Adrenal gland (tissue), 9 donors: ENCODE measurements at regions not wholly inside any gene's neighbourhood (a gene's known extent, or its start where the extent isn't known, plus 50 kb on each side); places are given as distances from the start of the nearest gene placed in this dataset.

Experiments used
- DNase-seq, 7 donors: peaks; one replicate each; pipeline ENCODE4 v3.0.0-alpha.2; 2019 to 2020
- H3K27ac ChIP-seq, 5 donors: fragments of 200-600 bp; sonication (generic) in 4 of 5; 1 replicate in 3 of 5; 2 replicates in 2 of 5; pipeline versions ENCODE4 v1.5.1 to v1.8.0; 2016 to 2020; ENCODE audit warnings: mild to moderate bottlenecking in 1 of 5
- H3K27me3 ChIP-seq: fragments of 200-600 bp; 2 replicates; pipeline ENCODE4 v1.8.0; 2021
- H3K36me3 ChIP-seq, 2 donors: fragments of 200-600 bp; replicated peaks in 1 of 2; 1 replicate in 1 of 2; 2 replicates in 1 of 2; pipeline versions ENCODE4 v1.5.1 to v1.8.0; 2018 to 2022
- H3K4me1 ChIP-seq, 2 donors: fragments of 200-600 bp; replicated peaks in 1 of 2; 1 replicate in 1 of 2; 2 replicates in 1 of 2; pipeline versions ENCODE4 v1.5.1 to v1.8.0; 2018 to 2021
- H3K4me3 ChIP-seq, 4 donors: fragments of 200-600 bp; sonication (generic) in 3 of 4; one replicate each; pipeline ENCODE4 v1.5.1; 2016 to 2018
- H3K9me3 ChIP-seq, 3 donors: fragments of 200-600 bp; sonication (generic) in 1 of 3; replicated peaks in 1 of 3; 1 replicate in 2 of 3; 2 replicates in 1 of 3; pipeline versions ENCODE4 v1.5.1 to v1.8.0; 2016 to 2021
- POLR2A ChIP-seq, 2 donors: fragments of 450-650 bp; IDR thresholded peaks; one replicate each; pipeline ENCODE4 v1.6.1; 2017; ENCODE audit warnings: antibody characterized with exemption in 2 of 2, mild to moderate bottlenecking in 2 of 2, moderate library complexity in 1 of 2
- WGBS, 4 donors: extraction: QIAGEN DNeasy Blood & Tissue Kit in 2 of 4; methylation state at CpG; one replicate each; pipeline versions ENCODE4 v1.1.5 to v1.1.7; 2013 to 2017; 5-methylcytosine and 5-hydroxymethylcytosine counted together
- intact Hi-C, 2 donors: fragments of 100-400 bp; cut with DNase I; formaldehyde crosslinking; loops; one replicate each; pipeline versions ENCODE4 v1.14.1 to v1.15.0; 2022 to 2023
- TF ChIP-seq, protein P1 (sequence below), 6 experiments: fragments of 450-650 bp in 4 of 6; fragments of 200-600 bp in 2 of 6; sonication (generic) in 1 of 6; IDR thresholded peaks; 1 replicate in 5 of 6; 2 replicates in 1 of 6; pipeline versions ENCODE4 v1.5.1 to v1.8.0; 2016 to 2021; ENCODE audit warnings: antibody characterized with exemption in 6 of 6, mild to moderate bottlenecking in 2 of 6, moderate library complexity in 1 of 6
- donor health status: healthy with polysubstance abuse.
- donor health status: Bipolar disorder and iron deficiency.
- donor health status: DM: yes; HTN: yes; CAD: no.
- donor health status: DM: no; HTN: no; CAD: no.
- donor health status: DM: no; HTN: no; CAD: no.

DNA sequence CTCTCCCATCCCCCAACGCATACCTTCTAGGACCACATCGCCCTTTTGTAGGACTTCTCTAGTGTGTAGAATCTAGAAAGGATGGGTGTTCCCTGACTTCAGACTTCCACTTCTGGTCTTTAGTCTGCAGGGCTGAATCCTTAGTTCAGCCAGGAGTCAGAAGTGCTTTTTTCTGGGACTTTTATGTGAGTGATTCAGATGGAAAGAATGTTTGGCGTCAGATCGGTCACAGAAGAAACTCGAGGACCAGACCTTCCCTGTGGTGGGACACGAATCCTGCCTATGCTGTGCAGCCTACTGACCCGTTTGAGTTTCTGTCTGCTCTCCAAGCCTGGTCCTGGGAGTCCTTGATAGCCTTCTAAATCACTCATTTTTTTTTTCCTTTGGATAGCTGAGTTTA lies 165.4 kb upstream of the SSTR1 start:
- intact Hi-C loops = no loop called here
- no peak overlapping the region for H3K4me3 ChIP-seq
- H3K9me3 ChIP-seq = no peaks in the 10 kb centered on the region
- TF ChIP-seq, protein P1, sequence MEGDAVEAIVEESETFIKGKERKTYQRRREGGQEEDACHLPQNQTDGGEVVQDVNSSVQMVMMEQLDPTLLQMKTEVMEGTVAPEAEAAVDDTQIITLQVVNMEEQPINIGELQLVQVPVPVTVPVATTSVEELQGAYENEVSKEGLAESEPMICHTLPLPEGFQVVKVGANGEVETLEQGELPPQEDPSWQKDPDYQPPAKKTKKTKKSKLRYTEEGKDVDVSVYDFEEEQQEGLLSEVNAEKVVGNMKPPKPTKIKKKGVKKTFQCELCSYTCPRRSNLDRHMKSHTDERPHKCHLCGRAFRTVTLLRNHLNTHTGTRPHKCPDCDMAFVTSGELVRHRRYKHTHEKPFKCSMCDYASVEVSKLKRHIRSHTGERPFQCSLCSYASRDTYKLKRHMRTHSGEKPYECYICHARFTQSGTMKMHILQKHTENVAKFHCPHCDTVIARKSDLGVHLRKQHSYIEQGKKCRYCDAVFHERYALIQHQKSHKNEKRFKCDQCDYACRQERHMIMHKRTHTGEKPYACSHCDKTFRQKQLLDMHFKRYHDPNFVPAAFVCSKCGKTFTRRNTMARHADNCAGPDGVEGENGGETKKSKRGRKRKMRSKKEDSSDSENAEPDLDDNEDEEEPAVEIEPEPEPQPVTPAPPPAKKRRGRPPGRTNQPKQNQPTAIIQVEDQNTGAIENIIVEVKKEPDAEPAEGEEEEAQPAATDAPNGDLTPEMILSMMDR (IDR thresholded peaks at IDR 0.05) = no peak
- TF ChIP-seq POLR2A (IDR thresholded peaks at IDR 0.05) = no peak
- no peaks in the 10 kb centered on the region for H3K4me1 ChIP-seq
- DNase-seq = peak in 3 of 7 donors; percentile 24 to 31 (median 28)
- no peaks in the 10 kb centered on the region for H3K27me3 ChIP-seq
- WGBS, 4 donors = 38 to 47% (median 43%) methylated on average over 7 of the region's 7 CpGs
- no peak overlapping the region for H3K27ac ChIP-seq
- H3K36me3 ChIP-seq = no peaks in the 10 kb centered on the region

DNA sequence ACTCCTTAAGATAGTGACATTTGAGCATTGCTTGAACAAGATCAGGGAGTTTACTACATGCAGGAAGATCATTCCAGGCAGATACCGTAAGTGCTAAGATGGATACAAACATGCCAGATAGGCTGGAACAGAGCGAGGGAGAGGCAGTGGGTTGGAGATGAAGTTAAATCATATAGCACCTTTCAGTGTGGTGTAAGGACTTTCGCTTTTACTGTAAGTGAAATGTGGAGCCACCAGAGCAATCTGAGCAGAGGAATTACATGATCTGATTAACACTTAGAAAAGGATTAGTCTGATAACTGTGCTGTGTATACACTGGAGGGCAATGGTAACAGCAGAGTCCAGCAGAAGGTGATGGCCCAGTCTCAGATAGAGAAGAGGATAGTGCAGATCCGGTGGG lies 163.0 kb upstream of the SSTR1 start:
- Histone ChIP-seq H3K27ac (no peak overlapping the region), H3K36me3 (no peaks in the 10 kb centered on the region), H3K4me1 (no peaks in the 10 kb centered on the region), H3K4me3 (no peak overlapping the region), H3K9me3 (no peaks in the 10 kb centered on the region), H3K27me3 (no peaks in the 10 kb centered on the region)
- no peak for DNase-seq
- intact Hi-C loops = no loop called here
- 85 to 94% (median 89%) methylated on average over 4 of the region's 4 CpGs for WGBS, 4 donors
- TF ChIP-seq, protein P1 (IDR thresholded peaks at IDR 0.05) = no peak
- TF ChIP-seq POLR2A (IDR thresholded peaks at IDR 0.05) = no peak

DNA sequence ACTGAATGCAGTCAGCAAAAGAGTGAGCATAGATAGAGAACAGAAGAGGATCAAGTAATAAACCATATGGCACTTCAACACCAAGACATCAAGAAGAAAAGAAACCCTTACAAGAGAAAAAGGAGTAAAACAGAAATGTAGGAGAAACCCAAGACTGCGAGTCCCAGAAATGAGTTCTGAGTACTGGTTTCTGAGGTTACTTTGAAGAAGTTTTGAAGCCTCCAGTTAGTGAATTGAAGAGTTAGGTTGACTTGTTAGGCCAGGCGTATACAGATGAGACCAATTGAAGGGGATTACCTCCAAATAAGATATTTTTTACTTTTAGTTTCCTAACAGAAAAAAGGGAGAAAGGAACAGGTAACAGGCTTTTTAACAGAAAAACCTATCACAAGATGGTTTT lies 162.2 kb upstream of the SSTR1 start:
- H3K9me3 ChIP-seq = no peaks in the 10 kb centered on the region
- DNase-seq = no peak
- H3K27me3 ChIP-seq = no peaks in the 10 kb centered on the region
- no peak for TF ChIP-seq POLR2A (IDR thresholded peaks at IDR 0.05)
- TF ChIP-seq, protein P1 (IDR thresholded peaks at IDR 0.05) = no peak
- H3K27ac ChIP-seq = no peak overlapping the region
- intact Hi-C loops = no loop called here
- H3K36me3 ChIP-seq = no peaks in the 10 kb centered on the region
- H3K4me1 ChIP-seq = no peaks in the 10 kb centered on the region
- H3K4me3 ChIP-seq = no peak overlapping the region
- 81 to 91% (median 89%) methylated on average over 2 of the region's 2 CpGs for WGBS, 4 donors

DNA sequence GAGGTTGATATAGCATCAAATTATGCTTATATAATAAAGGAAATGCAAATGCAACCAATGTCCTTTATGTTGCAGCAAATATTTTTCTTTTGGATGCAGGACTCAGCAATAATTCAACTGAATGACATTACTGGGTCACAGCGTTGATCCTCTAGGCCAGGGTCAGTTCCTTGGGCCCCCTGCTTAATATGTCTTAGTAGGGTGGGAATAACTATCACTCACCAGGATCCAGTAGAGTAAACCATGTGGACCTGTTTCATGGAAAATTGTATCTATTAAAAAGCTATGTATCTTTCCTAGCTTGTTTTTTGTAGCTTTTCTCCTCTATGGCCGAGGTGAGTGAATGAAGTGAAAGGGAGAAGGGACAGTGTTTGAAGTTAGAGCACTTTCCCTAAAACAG lies 161.5 kb upstream of the SSTR1 start:
- WGBS, 4 donors = 62 to 69% (median 65%) methylated on average over 2 of the region's 2 CpGs
- H3K27ac ChIP-seq = no peak overlapping the region
- intact Hi-C loops = no loop called here

More for the DNA sequence above, 161.5 kb upstream of the SSTR1 start:
- H3K27me3 ChIP-seq = no peaks in the 10 kb centered on the region
- no peaks in the 10 kb centered on the region for H3K36me3 ChIP-seq
- no peaks in the 10 kb centered on the region for H3K9me3 ChIP-seq
- no peak for DNase-seq
- H3K4me3 ChIP-seq = no peak overlapping the region
- no peak for TF ChIP-seq POLR2A (IDR thresholded peaks at IDR 0.05)
- TF ChIP-seq, protein P1 (IDR thresholded peaks at IDR 0.05) = no peak
- no peaks in the 10 kb centered on the region for H3K4me1 ChIP-seq
